ENCODE measurements at regions not wholly inside any gene's neighbourhood (a gene's known extent, or its start where the extent isn't known, plus 50 kb on each side); places are given as distances from the start of the nearest gene placed in this dataset.

DNA sequence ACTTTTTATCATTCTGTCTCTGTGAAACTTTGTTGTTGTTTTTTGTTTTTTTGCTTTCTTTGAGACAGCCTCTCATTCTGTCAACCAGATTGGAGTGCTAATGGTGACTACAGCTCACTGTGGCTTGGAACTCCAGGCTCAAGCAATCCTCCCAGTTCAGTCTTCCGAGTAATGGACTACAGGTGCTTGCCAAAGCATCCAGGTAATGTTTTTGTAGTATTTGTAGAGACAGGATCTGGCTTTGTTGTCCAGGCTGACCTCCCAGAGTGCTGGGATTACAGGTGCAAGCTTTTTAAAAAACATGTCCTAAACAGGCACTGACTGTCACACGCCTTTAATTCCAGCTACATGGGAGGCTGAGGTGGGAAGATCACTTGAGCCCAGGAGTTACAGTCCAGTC lies 235.1 kb downstream of the MEF2C start:
- TF ChIP-seq CTCF (IDR thresholded peaks at IDR 0.05), result no peak
- TF ChIP-seq POLR2A (IDR thresholded peaks at IDR 0.05), result no peak
